ENCODE measurements at regions not wholly inside any gene's neighbourhood (a gene's known extent, or its start where the extent isn't known, plus 50 kb on each side); places are given as distances from the start of the nearest gene placed in this dataset.
"Not testable (repeated sequence)": the region's sequence is repeated elsewhere in the genome, so short reads cannot be mapped to it uniquely, and the experiment has no call there.

- H3K9me3 ChIP-seq; H3K36me3 ChIP-seq; intact Hi-C loops (cut with DNase I); H3K27me3 ChIP-seq; H3K4me3 ChIP-seq; DNase-seq: not testable (repeated sequence)
- WGBS (ENCODE audit: insufficient coverage, low coverage, low lambda C conversion rate, missing lambda C conversion rate), result 83% methylated on average over 5 of the region's 5 CpGs
- peak in 3 of 4 donors; percentile 44 to 68 (median 50) for ATAC-seq
- Histone ChIP-seq H3K27ac (peak overlapping the region; percentile 44 to 84 (median 70)), H3K4me1 (peaks cover 0 to 34% (median 14%) of the 10 kb centered on the region in 4 donors)
These were observed 69.5 kb downstream of the MDH2 start for GRCh38 chr7:76117306-76117991.

- peak; percentile 79 to 90 (median 88) for ATAC-seq
- H3K27me3 ChIP-seq; DNase-seq; intact Hi-C loops (cut with DNase I); H3K4me3 ChIP-seq; H3K9me3 ChIP-seq; H3K36me3 ChIP-seq: not testable (repeated sequence)
- peak in 1 of 4 donors; percentile 40 for TF ChIP-seq CTCF (IDR thresholded peaks at IDR 0.05)
- Histone ChIP-seq H3K4me1 (peaks cover 0 to 37% (median 14%) of the 10 kb centered on the region in 4 donors), H3K27ac (peak overlapping the region; percentile 44 to 84 (median 70))
- 41% methylated on average over 8 of the region's 8 CpGs for WGBS (ENCODE audit: insufficient coverage, low coverage, low lambda C conversion rate, missing lambda C conversion rate)
These were observed 70.5 kb downstream of the MDH2 start for GRCh38 chr7:76118253-76119036.

GRCh38 chr7:76121044-76121443, 73.1 kb downstream of the MDH2 start:
- intact Hi-C loops (cut with DNase I), result no loop called here
- ATAC-seq (no peak), DNase-seq (no peak)
- 62% methylated on average over 3 of the region's 3 CpGs for WGBS (ENCODE audit: insufficient coverage, low coverage, low lambda C conversion rate, missing lambda C conversion rate)
- H3K27me3 ChIP-seq, result no peaks in the 10 kb centered on the region
- TF ChIP-seq POLR2A (IDR thresholded peaks at IDR 0.05) (no peak), CTCF (IDR thresholded peaks at IDR 0.05) (no peak)
- no peak overlapping the region for H3K4me3 ChIP-seq
- peaks cover 0 to 36% (median 11%) of the 10 kb centered on the region in 4 donors for H3K4me1 ChIP-seq
- H3K9me3 ChIP-seq, result no peaks in the 10 kb centered on the region
- peak overlapping the region in 1 of 3 donors; percentile 5 for H3K27ac ChIP-seq
- no peaks in the 10 kb centered on the region for H3K36me3 ChIP-seq

GRCh38 chr7:76122516-76123239, 74.8 kb downstream of the MDH2 start:
- DNase-seq, result no peak
- 79% methylated on average over 3 of the region's 3 CpGs for WGBS (ENCODE audit: insufficient coverage, low coverage, low lambda C conversion rate, missing lambda C conversion rate)
- peaks cover 0 to 33% (median 5%) of the 10 kb centered on the region in 4 donors for H3K4me1 ChIP-seq
- H3K27ac ChIP-seq, result no peak overlapping the region
- H3K27me3 ChIP-seq, result no peaks in the 10 kb centered on the region
- intact Hi-C loops (cut with DNase I), result no loop called here
- H3K4me3 ChIP-seq, result no peak overlapping the region
- no peaks in the 10 kb centered on the region for H3K36me3 ChIP-seq
- H3K9me3 ChIP-seq, result no peaks in the 10 kb centered on the region
- no peak for ATAC-seq
- TF ChIP-seq CTCF (IDR thresholded peaks at IDR 0.05) (no peak), POLR2A (IDR thresholded peaks at IDR 0.05) (no peak)
